GM06990 (cell line): ENCODE measurements at regions not wholly inside any gene's neighbourhood (a gene's known extent, or its start where the extent isn't known, plus 50 kb on each side); places are given as distances from the start of the nearest gene placed in this dataset.

ENCODE experiments used
- DNase-seq: peaks from one replicate; pipeline ENCODE4 v3.0.0-alpha.2; 2011; ENCODE audit not compliant: insufficient read length; ENCODE audit errors: extremely low read depth
- H3K27me3 ChIP-seq: replicated peaks from 2 replicates; pipeline ENCODE4 v1.6.0; 2011; ENCODE audit warnings: low read length; ENCODE audit not compliant: control insufficient read depth, insufficient read depth
- H3K36me3 ChIP-seq: 2 replicates; pipeline ENCODE4 v1.5.1; 2011; ENCODE audit warnings: low read length; ENCODE audit not compliant: control insufficient read depth, insufficient read depth
- H3K4me3 ChIP-seq: replicated peaks from 2 replicates; pipeline ENCODE4 v1.5.1; 2011; ENCODE audit warnings: low read depth, mild to moderate bottlenecking, control low read depth, low read length
- CTCF ChIP-seq: IDR thresholded peaks from 2 replicates; pipeline ENCODE4 v1.5.1; 2011; ENCODE audit warnings: low read length, control low read depth, mild to moderate bottlenecking, inconsistent platforms; ENCODE audit not compliant: insufficient read depth, poor library complexity, severe bottlenecking

GRCh38 chr9:38181866-38182265 is 112.8 kb upstream of the SHB start:
- no peak for TF ChIP-seq CTCF
- H3K27me3 ChIP-seq = no peaks in the 10 kb centered on the region
- H3K36me3 ChIP-seq = no peaks in the 10 kb centered on the region
- no peak for DNase-seq
- H3K4me3 ChIP-seq = no peak overlapping the region

- Histone ChIP-seq H3K4me3 (no peak overlapping the region), H3K36me3 (no peaks in the 10 kb centered on the region), H3K27me3 (no peaks in the 10 kb centered on the region)
- TF ChIP-seq CTCF = no peak
- no peak for DNase-seq
Measured at GRCh38 chr9:38181232-38181631, 112.2 kb upstream of the SHB start.

GRCh38 chr9:38180656-38181055 is 111.6 kb upstream of the SHB start:
- TF ChIP-seq CTCF = no peak
- DNase-seq = no peak
- no peak overlapping the region for H3K4me3 ChIP-seq
- H3K36me3 ChIP-seq = no peaks in the 10 kb centered on the region
- H3K27me3 ChIP-seq = no peaks in the 10 kb centered on the region

- H3K27me3 ChIP-seq = no peaks in the 10 kb centered on the region
- no peak for TF ChIP-seq CTCF
- no peak for DNase-seq
- no peak overlapping the region for H3K4me3 ChIP-seq
- no peaks in the 10 kb centered on the region for H3K36me3 ChIP-seq
Measured at GRCh38 chr9:38179965-38180364, 110.9 kb upstream of the SHB start.

- DNase-seq = no peak
- TF ChIP-seq CTCF = no peak
- Histone ChIP-seq H3K27me3 (no peaks in the 10 kb centered on the region), H3K36me3 (no peaks in the 10 kb centered on the region), H3K4me3 (no peak overlapping the region)
Measured at GRCh38 chr9:38178237-38178636, 109.2 kb upstream of the SHB start.

- DNase-seq = no peak
- Histone ChIP-seq H3K27me3 (no peaks in the 10 kb centered on the region), H3K4me3 (no peak overlapping the region), H3K36me3 (no peaks in the 10 kb centered on the region)
- no peak for TF ChIP-seq CTCF
Measured at GRCh38 chr9:38177680-38178079, 108.7 kb upstream of the SHB start.
